Dendritic cell treated with granulocyte-macrophage colony-stimulating factor and Interleukin-4, amounts not matched to agents 40 ng/mL and 50 ng/mL, for 4 days (primary cell): ENCODE measurements at regions not wholly inside any gene's neighbourhood (a gene's known extent, or its start where the extent isn't known, plus 50 kb on each side); places are given as distances from the start of the nearest gene placed in this dataset.

Experiments
- H3K27ac Mint-ChIP-seq: one replicate; pipeline ENCODE4 v1.8.0; 2022; ENCODE audit warnings: mild to moderate bottlenecking, mixed read lengths
- H3K27me3 Mint-ChIP-seq: one replicate; pipeline ENCODE4 v1.8.0; 2022; ENCODE audit warnings: mild to moderate bottlenecking, mixed read lengths
- H3K36me3 Mint-ChIP-seq: one replicate; pipeline ENCODE4 v1.8.0; 2022; ENCODE audit warnings: low read depth, mixed read lengths
- H3K4me1 Mint-ChIP-seq: one replicate; pipeline ENCODE4 v1.8.0; 2022; ENCODE audit warnings: low read depth, mixed read lengths
- H3K4me3 Mint-ChIP-seq: one replicate; pipeline ENCODE4 v1.8.0; 2022; ENCODE audit warnings: mild to moderate bottlenecking, moderate library complexity, mixed read lengths
- H3K9me3 Mint-ChIP-seq: one replicate; pipeline ENCODE4 v1.8.0; 2022; ENCODE audit warnings: mixed read lengths
- intact Hi-C: fragments of 100-400 bp; cut with micrococcal nuclease; formaldehyde crosslinking; loops from one replicate; pipeline ENCODE4 v1.15.0; 2022

GRCh38 chr13:91277013-91277676, 70.3 kb upstream of the MIR17HG start:
- H3K4me3 Mint-ChIP-seq, result no peak overlapping the region
- no peaks in the 10 kb centered on the region for H3K27me3 Mint-ChIP-seq
- no peak overlapping the region for H3K27ac Mint-ChIP-seq

GRCh38 chr13:91278291-91278690, 69.2 kb upstream of the MIR17HG start:
- intact Hi-C loops, result no loop called here
- no peak overlapping the region for H3K27ac Mint-ChIP-seq

More at GRCh38 chr13:91277013-91277676, 70.3 kb upstream of the MIR17HG start:
- Mint-ChIP-seq H3K36me3 (no peaks in the 10 kb centered on the region), H3K4me1 (peaks cover 14% of the 10 kb centered on the region), H3K9me3 (peaks cover 17% of the 10 kb centered on the region)
- intact Hi-C loops, result no loop called here

GRCh38 chr13:91278888-91279287, 68.6 kb upstream of the MIR17HG start:
- Mint-ChIP-seq H3K36me3 (no peaks in the 10 kb centered on the region), H3K9me3 (peaks cover 17% of the 10 kb centered on the region), H3K4me3 (no peak overlapping the region), H3K27ac (no peak overlapping the region), H3K4me1 (peaks cover 28% of the 10 kb centered on the region), H3K27me3 (no peaks in the 10 kb centered on the region)
- intact Hi-C loops, result no loop called here

More at GRCh38 chr13:91278291-91278690, 69.2 kb upstream of the MIR17HG start:
- Mint-ChIP-seq H3K36me3 (no peaks in the 10 kb centered on the region), H3K9me3 (peaks cover 17% of the 10 kb centered on the region), H3K27me3 (no peaks in the 10 kb centered on the region), H3K4me1 (peaks cover 25% of the 10 kb centered on the region), H3K4me3 (no peak overlapping the region)

GRCh38 chr13:91280801-91281200, 66.7 kb upstream of the MIR17HG start:
- Mint-ChIP-seq H3K36me3 (no peaks in the 10 kb centered on the region), H3K27me3 (no peaks in the 10 kb centered on the region), H3K4me3 (no peak overlapping the region), H3K4me1 (peaks cover 28% of the 10 kb centered on the region), H3K27ac (no peak overlapping the region), H3K9me3 (peaks cover 17% of the 10 kb centered on the region)
- intact Hi-C loops, result no loop called here

GRCh38 chr13:91284335-91284734, 63.2 kb upstream of the MIR17HG start:
- H3K4me3 Mint-ChIP-seq, result no peak overlapping the region
- no peaks in the 10 kb centered on the region for H3K27me3 Mint-ChIP-seq
- peaks cover 18% of the 10 kb centered on the region for H3K4me1 Mint-ChIP-seq
- intact Hi-C loops, result no loop called here
- no peaks in the 10 kb centered on the region for H3K36me3 Mint-ChIP-seq
- H3K9me3 Mint-ChIP-seq, result no peaks in the 10 kb centered on the region
- no peak overlapping the region for H3K27ac Mint-ChIP-seq

- intact Hi-C loops, result no loop called here
- H3K27me3 Mint-ChIP-seq, result no peaks in the 10 kb centered on the region
These were observed 61.2 kb upstream of the MIR17HG start for GRCh38 chr13:91286317-91286716.

GRCh38 chr13:91291078-91291477, 56.4 kb upstream of the MIR17HG start:
- Mint-ChIP-seq H3K4me1 (no peaks in the 10 kb centered on the region), H3K9me3 (no peaks in the 10 kb centered on the region), H3K27ac (no peak overlapping the region), H3K36me3 (no peaks in the 10 kb centered on the region), H3K27me3 (no peaks in the 10 kb centered on the region), H3K4me3 (no peak overlapping the region)
- intact Hi-C loops, result no loop called here

More at GRCh38 chr13:91286317-91286716, 61.2 kb upstream of the MIR17HG start:
- Mint-ChIP-seq H3K4me3 (no peak overlapping the region), H3K36me3 (no peaks in the 10 kb centered on the region), H3K9me3 (no peaks in the 10 kb centered on the region), H3K4me1 (peaks cover 14% of the 10 kb centered on the region), H3K27ac (no peak overlapping the region)

- no peaks in the 10 kb centered on the region for H3K9me3 Mint-ChIP-seq
- intact Hi-C loops, result no loop called here
- H3K36me3 Mint-ChIP-seq, result no peaks in the 10 kb centered on the region
- no peaks in the 10 kb centered on the region for H3K4me1 Mint-ChIP-seq
- no peak overlapping the region for H3K27ac Mint-ChIP-seq
- H3K27me3 Mint-ChIP-seq, result no peaks in the 10 kb centered on the region
- H3K4me3 Mint-ChIP-seq, result no peak overlapping the region
These were observed 54.8 kb upstream of the MIR17HG start for GRCh38 chr13:91292630-91293221.

- H3K36me3 Mint-ChIP-seq, result no peaks in the 10 kb centered on the region
These were observed 51.6 kb upstream of the MIR17HG start for GRCh38 chr13:91295712-91296410.

GRCh38 chr13:91297503-91297902, 50.0 kb upstream of the MIR17HG start:
- Mint-ChIP-seq H3K27me3 (no peaks in the 10 kb centered on the region), H3K4me3 (no peak overlapping the region), H3K9me3 (no peaks in the 10 kb centered on the region), H3K27ac (no peak overlapping the region), H3K36me3 (no peaks in the 10 kb centered on the region), H3K4me1 (no peaks in the 10 kb centered on the region)
- intact Hi-C loops, result no loop called here

More at GRCh38 chr13:91295712-91296410, 51.6 kb upstream of the MIR17HG start:
- no peaks in the 10 kb centered on the region for H3K9me3 Mint-ChIP-seq
- no peaks in the 10 kb centered on the region for H3K4me1 Mint-ChIP-seq
- intact Hi-C loops, result no loop called here
- H3K4me3 Mint-ChIP-seq, result no peak overlapping the region
- no peak overlapping the region for H3K27ac Mint-ChIP-seq
- H3K27me3 Mint-ChIP-seq, result no peaks in the 10 kb centered on the region
